Motor neuron (in vitro differentiated cells): ENCODE measurements at regions not wholly inside any gene's neighbourhood (a gene's known extent, or its start where the extent isn't known, plus 50 kb on each side); places are given as distances from the start of the nearest gene placed in this dataset.
"Not testable (repeated sequence)": the region's sequence is repeated elsewhere in the genome, so short reads cannot be mapped to it uniquely, and the experiment has no call there.

Source experiments
- ATAC-seq, 8 experiments: fragments of 200-7000 bp; cut with Tn5 transposase; replicated peaks in 6 of 8; 2 replicates each; pipeline ENCODE4 v1.8.0; 2021; ENCODE audit warnings: mild to moderate bottlenecking in 8 of 8, moderate library complexity in 8 of 8
- H3K27ac ChIP-seq, 2 donors: fragments of 250-450 bp; sonication (Bioruptor Pico); 2 replicates each; pipeline ENCODE4 v1.9.0; 2021; ENCODE audit warnings: antibody characterized with exemption in 2 of 2, mild to moderate bottlenecking in 2 of 2, moderate library complexity in 1 of 2
- H3K4me1 ChIP-seq, 2 donors: fragments of 250-450 bp; sonication (Bioruptor Pico); replicated peaks in 1 of 2; 2 replicates each; pipeline ENCODE4 v1.6.1; 2021; ENCODE audit warnings: antibody characterized with exemption in 2 of 2, mild to moderate bottlenecking in 2 of 2, moderate library complexity in 1 of 2
- H3K4me3 ChIP-seq, 5 donors: fragments of 250-450 bp; sonication (Bioruptor Pico); 2 replicates each; pipeline ENCODE4 v1.9.0; 2021; ENCODE audit warnings: antibody characterized with exemption in 5 of 5, mild to moderate bottlenecking in 5 of 5, moderate library complexity in 4 of 5
- WGBS, 10 experiments: fragments of 450-650 bp; shearing (Covaris generic); methylation state at CpG; one replicate each; pipeline ENCODE4 v1.0.0; 2022; 5-methylcytosine and 5-hydroxymethylcytosine counted together
- in situ Hi-C, 9 experiments: fragments of 400-800 bp; cut with MboI; loops; one replicate each; pipeline ENCODE4 v1.15.0; 2021; ENCODE audit warnings: low sequenced_read_pairs in 9 of 9, low pct_unique_long_range_greater_than_20kb in 2 of 9; ENCODE audit not compliant: unreplicated experiment in 9 of 9

- WGBS, 10 experiments, result 20 to 83% (median 50%) methylated on average over 1 to 2 of the region's 2 CpGs; no CpG with 5 or more reads in 5 of the 10 experiments
- H3K4me3 ChIP-seq, result no peak overlapping the region
- in situ Hi-C loops, result no loop called here
- no peak for ATAC-seq
- H3K4me1 ChIP-seq, result no peaks in the 10 kb centered on the region
- H3K27ac ChIP-seq, result no peak overlapping the region
Measured at GRCh38 chr5:142520885-142521284, 165.0 kb downstream of the FGF1 start.

- 86 to 100% (median 100%) methylated on average over 1 of the region's 1 CpG; no CpG with 5 or more reads in 4 of the 10 experiments for WGBS, 10 experiments
- H3K4me3 ChIP-seq, H3K27ac ChIP-seq, in situ Hi-C loops, ATAC-seq, H3K4me1 ChIP-seq: not testable (repeated sequence)
Measured at GRCh38 chr5:142519913-142520312, 166.0 kb downstream of the FGF1 start.

- H3K27ac ChIP-seq, result no peak overlapping the region
- ATAC-seq, result no peak
- H3K4me3 ChIP-seq, result no peak overlapping the region
- 17 to 100% (median 60%) methylated on average over 1 of the region's 1 CpG for WGBS, 10 experiments
- no peaks in the 10 kb centered on the region for H3K4me1 ChIP-seq
- in situ Hi-C loops, result no loop called here
Measured at GRCh38 chr5:142517840-142518239, 168.1 kb downstream of the FGF1 start.

GRCh38 chr5:142516732-142517131 lies 169.2 kb downstream of the FGF1 start:
- H3K27ac ChIP-seq, result no peak overlapping the region
- H3K4me1 ChIP-seq, result peaks cover 0 to 11% of the 10 kb centered on the region in 2 donors
- no peak for ATAC-seq
- in situ Hi-C loops, result no loop called here
- 62 to 100% (median 76%) methylated on average over 2 to 3 of the region's 3 CpGs; no CpG with 5 or more reads in 1 of the 10 experiments for WGBS, 10 experiments
- H3K4me3 ChIP-seq, result no peak overlapping the region

- in situ Hi-C loops, result no loop called here
- no peak for ATAC-seq
- 59 to 100% (median 89%) methylated on average over 1 to 2 of the region's 2 CpGs for WGBS, 10 experiments
- Histone ChIP-seq H3K27ac (no peak overlapping the region), H3K4me1 (peaks cover 0 to 11% of the 10 kb centered on the region in 2 donors), H3K4me3 (no peak overlapping the region)
Measured at GRCh38 chr5:142515036-142515435, 170.9 kb downstream of the FGF1 start.

DNA sequence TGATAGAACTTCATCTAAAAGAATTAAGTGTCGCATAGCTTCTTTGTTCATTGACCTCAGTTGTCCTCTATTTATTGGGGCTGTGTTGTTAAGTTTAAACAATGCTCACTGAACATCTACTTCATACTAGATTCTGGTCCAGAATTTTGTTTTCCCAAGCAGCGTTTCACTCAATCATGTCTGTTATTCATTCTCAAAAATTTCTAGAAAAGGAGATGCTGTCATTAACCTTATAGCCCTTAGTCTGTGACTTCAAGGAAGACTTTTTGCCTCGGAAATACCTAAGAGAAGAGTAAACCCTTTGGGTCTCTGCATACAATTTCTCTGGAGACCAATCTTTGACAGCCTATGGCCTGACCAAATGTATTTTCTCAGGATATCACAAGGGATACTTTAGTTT lies 171.7 kb downstream of the FGF1 start:
- Histone ChIP-seq H3K27ac (no peak overlapping the region), H3K4me1 (peaks cover 0 to 11% of the 10 kb centered on the region in 2 donors), H3K4me3 (no peak overlapping the region)
- in situ Hi-C loops, result no loop called here
- ATAC-seq, result no peak
- WGBS, 10 experiments, result 85 to 100% (median 90%) methylated on average over 2 to 3 of the region's 3 CpGs; no CpG with 5 or more reads in 1 of the 10 experiments

DNA sequence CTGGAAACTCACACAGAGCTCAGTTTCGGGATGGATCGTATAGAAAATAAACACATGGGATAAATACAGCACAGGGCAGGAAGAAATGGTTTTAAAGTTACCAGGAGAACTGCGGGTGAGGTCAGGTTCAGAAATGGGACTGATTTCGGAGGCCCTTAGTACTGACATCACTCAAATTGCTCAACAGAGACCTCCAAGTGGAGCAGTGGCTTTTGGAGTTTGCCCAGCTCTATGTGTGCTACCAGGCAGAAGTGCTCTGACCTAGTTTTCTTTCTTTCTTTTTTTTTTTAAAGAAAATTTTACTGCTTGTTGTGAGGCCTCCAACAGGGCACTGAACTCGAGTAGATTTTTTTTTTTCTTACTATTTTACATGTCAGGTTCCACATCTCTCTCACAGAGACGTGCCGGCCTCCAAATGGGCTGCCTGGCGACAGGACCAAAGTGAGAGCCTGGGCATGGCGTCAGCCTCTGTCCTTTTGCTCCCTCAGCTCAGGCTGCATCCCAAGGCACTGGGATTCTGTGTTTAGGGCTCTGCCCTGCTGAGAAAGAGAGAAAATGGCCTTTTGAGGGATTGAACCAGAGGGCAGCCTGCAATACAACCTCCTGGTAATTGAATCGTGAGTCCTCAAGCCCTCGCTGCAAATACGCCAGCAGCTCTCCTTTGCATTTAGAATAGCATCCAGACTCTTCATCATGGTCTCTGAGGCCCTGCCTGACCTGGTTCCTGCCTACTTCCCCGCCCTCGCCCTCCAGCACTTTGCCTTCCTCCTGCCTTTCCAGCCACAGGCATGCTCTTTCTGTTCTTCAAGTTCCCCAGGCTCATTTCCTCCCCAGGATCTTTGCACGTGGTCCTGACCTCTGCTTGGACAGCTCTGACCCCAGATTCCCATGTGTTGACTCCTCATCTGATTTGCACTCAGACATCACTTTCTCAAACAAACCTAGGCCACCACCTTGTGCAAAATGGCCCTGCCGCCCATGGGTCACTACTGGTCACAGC lies 173.5 kb downstream of the FGF1 start:
- Histone ChIP-seq H3K4me3 (no peak overlapping the region), H3K4me1 (peaks cover 12 to 24% of the 10 kb centered on the region in 2 donors), H3K27ac (no peak overlapping the region)
- whole genome bisulfite sequencing, 10 experiments, result 43 to 77% (median 65%) methylated on average over 1 to 10 of the region's 16 CpGs; no CpG with 5 or more reads in 2 of the 10 experiments
- ATAC-seq, result peak in 3 of 8 experiments; percentile 21 to 51 (median 34)
- in situ Hi-C loops, result no loop called here

- in situ Hi-C loops, result no loop called here
- peaks cover 12 to 25% of the 10 kb centered on the region in 2 donors for H3K4me1 ChIP-seq
- H3K27ac ChIP-seq, result no peak overlapping the region
- H3K4me3 ChIP-seq, result no peak overlapping the region
- WGBS, 10 experiments, result 86 to 100% (median 100%) methylated on average over 1 to 2 of the region's 2 CpGs; no CpG with 5 or more reads in 6 of the 10 experiments
- no peak for ATAC-seq
Measured at GRCh38 chr5:142511358-142511757, 174.5 kb downstream of the FGF1 start.

- ATAC-seq, result no peak
- Histone ChIP-seq H3K4me1 (peaks cover 12 to 25% of the 10 kb centered on the region in 2 donors), H3K4me3 (no peak overlapping the region), H3K27ac (no peak overlapping the region)
- WGBS, 10 experiments, result 28 to 100% (median 80%) methylated on average over 1 of the region's 1 CpG; no CpG with 5 or more reads in 1 of the 10 experiments
- in situ Hi-C loops, result no loop called here
Measured at GRCh38 chr5:142509026-142509425, 176.9 kb downstream of the FGF1 start.

- WGBS, 10 experiments, result 10 to 99% (median 66%) methylated on average over 1 to 2 of the region's 2 CpGs
- in situ Hi-C loops, result no loop called here
- Histone ChIP-seq H3K27ac (no peak overlapping the region), H3K4me1 (peaks cover 12 to 25% of the 10 kb centered on the region in 2 donors), H3K4me3 (no peak overlapping the region)
- ATAC-seq, result no peak
Measured at GRCh38 chr5:142508591-142508990, 177.3 kb downstream of the FGF1 start.

- H3K4me3 ChIP-seq, result no peak overlapping the region
- peak in 5 of 8 experiments; percentile 82 to 96 (median 94) for ATAC-seq
- H3K27ac ChIP-seq, result no peak overlapping the region
- WGBS, 10 experiments, result 65 to 94% (median 82%) methylated on average over 2 to 19 of the region's 21 CpGs
- in situ Hi-C loops, result no loop called here
- peaks cover 12 to 25% of the 10 kb centered on the region in 2 donors for H3K4me1 ChIP-seq
Measured at GRCh38 chr5:142507531-142508372, 178.1 kb downstream of the FGF1 start.

GRCh38 chr5:142506756-142507155 lies 179.1 kb downstream of the FGF1 start:
- H3K4me1 ChIP-seq, result peaks cover 12 to 15% of the 10 kb centered on the region in 2 donors
- ATAC-seq, result peak in 3 of 8 experiments; percentile 98 to 99 (median 98)
- no peak overlapping the region for H3K27ac ChIP-seq
- 0 to 100% (median 68%) methylated on average over 2 to 4 of the region's 4 CpGs; no CpG with 5 or more reads in 2 of the 10 experiments for WGBS, 10 experiments
- no peak overlapping the region for H3K4me3 ChIP-seq
- in situ Hi-C loops, result no loop called here

- in situ Hi-C loops, result no loop called here
- Histone ChIP-seq H3K27ac (no peak overlapping the region), H3K4me3 (no peak overlapping the region), H3K4me1 (peaks cover 12 to 15% of the 10 kb centered on the region in 2 donors)
- 100% methylated on average over 1 of the region's 1 CpG; no CpG with 5 or more reads in 6 of the 10 experiments for WGBS, 10 experiments
- ATAC-seq, result peak in 2 of 8 experiments; percentile 28 to 61
Measured at GRCh38 chr5:142506046-142506445, 179.8 kb downstream of the FGF1 start.
